GM12873 (cell line): ENCODE measurements at regions not wholly inside any gene's neighbourhood (a gene's known extent, or its start where the extent isn't known, plus 50 kb on each side); places are given as distances from the start of the nearest gene placed in this dataset.

Experiments used
- CTCF ChIP-seq: IDR thresholded peaks from 2 replicates; pipeline ENCODE4 v1.5.1; 2012; ENCODE audit warnings: low read depth, mild to moderate bottlenecking, moderate library complexity, low read length, control low read depth; ENCODE audit not compliant: insufficient read depth; ENCODE audit errors: missing control alignments

- no peak for TF ChIP-seq CTCF
These were observed 253.3 kb upstream of the TSHZ3 start for GRCh38 chr19:31602548-31602947.

GRCh38 chr19:31604493-31605040 lies 255.3 kb upstream of the TSHZ3 start:
- TF ChIP-seq CTCF, result no peak

DNA sequence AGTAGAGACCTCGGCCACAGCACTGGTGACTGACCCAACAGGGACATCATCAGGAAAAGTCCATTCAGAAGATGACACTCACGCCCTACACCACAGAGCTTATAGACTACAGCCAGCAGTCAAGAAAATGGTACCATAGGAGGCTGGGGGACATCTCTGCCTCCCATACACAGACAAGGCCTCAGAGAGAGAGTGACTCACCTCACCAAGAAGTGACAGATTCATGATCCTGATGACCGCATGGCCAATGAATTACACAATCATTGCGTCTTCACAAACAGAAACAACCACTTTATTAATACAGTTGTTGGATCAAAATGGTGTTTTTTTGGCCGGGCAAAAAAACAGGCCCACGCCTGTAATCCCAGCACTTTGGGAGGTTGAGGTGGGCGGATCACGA lies 260.8 kb upstream of the TSHZ3 start:
- TF ChIP-seq CTCF, result no peak

GRCh38 chr19:31611046-31611877 lies 262.0 kb upstream of the TSHZ3 start:
- no peak for TF ChIP-seq CTCF

- no peak for TF ChIP-seq CTCF
These were observed 263.6 kb upstream of the TSHZ3 start for GRCh38 chr19:31612873-31613272.

GRCh38 chr19:31613683-31614219 lies 264.5 kb upstream of the TSHZ3 start:
- no peak for TF ChIP-seq CTCF

GRCh38 chr19:31616031-31616430 lies 266.8 kb upstream of the TSHZ3 start:
- TF ChIP-seq CTCF, result no peak
